OCI-LY3 (cell line): ENCODE measurements at regions not wholly inside any gene's neighbourhood (a gene's known extent, or its start where the extent isn't known, plus 50 kb on each side); places are given as distances from the start of the nearest gene placed in this dataset.

Experiments used
- EZH2phosphoT487 ChIP-seq: fragments of 200-600 bp; shearing (Covaris generic); IDR thresholded peaks from 2 replicates; pipeline ENCODE4 v1.6.1; 2018; ENCODE audit warnings: antibody characterized with exemption, mixed run types, low read depth
- TF ChIP-seq, protein P1 (sequence below): fragments of 200-600, 300-600 bp; sonication (generic); IDR thresholded peaks from 2 replicates; pipeline ENCODE4 v1.5.1; 2014; ENCODE audit warnings: antibody characterized with exemption, low read length, low read depth

DNA sequence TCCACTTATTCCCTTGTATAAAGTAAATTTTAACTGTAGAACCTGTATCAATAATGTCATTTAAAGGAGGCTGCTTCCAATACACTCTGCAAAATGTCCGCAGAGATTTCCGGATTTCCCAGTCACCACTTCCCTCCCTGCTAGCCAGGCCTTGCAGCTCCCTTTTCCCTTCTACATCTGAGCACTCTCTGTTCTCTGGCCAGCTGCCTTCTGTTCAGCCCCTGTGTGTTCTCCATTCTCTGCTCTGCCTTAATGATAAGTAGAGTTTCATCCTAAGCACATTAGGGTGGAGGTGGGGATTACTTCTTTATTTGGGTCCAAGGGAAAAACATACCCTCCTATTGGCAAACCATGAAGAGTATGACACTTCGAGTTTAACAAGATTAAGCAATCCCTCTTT lies 719.6 kb upstream of the WWC1 start:
- TF ChIP-seq, protein P1, sequence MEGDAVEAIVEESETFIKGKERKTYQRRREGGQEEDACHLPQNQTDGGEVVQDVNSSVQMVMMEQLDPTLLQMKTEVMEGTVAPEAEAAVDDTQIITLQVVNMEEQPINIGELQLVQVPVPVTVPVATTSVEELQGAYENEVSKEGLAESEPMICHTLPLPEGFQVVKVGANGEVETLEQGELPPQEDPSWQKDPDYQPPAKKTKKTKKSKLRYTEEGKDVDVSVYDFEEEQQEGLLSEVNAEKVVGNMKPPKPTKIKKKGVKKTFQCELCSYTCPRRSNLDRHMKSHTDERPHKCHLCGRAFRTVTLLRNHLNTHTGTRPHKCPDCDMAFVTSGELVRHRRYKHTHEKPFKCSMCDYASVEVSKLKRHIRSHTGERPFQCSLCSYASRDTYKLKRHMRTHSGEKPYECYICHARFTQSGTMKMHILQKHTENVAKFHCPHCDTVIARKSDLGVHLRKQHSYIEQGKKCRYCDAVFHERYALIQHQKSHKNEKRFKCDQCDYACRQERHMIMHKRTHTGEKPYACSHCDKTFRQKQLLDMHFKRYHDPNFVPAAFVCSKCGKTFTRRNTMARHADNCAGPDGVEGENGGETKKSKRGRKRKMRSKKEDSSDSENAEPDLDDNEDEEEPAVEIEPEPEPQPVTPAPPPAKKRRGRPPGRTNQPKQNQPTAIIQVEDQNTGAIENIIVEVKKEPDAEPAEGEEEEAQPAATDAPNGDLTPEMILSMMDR = no peak
- no peak for TF ChIP-seq EZH2phosphoT487
